ENCODE measurements at regions not wholly inside any gene's neighbourhood (a gene's known extent, or its start where the extent isn't known, plus 50 kb on each side); places are given as distances from the start of the nearest gene placed in this dataset.

DNA sequence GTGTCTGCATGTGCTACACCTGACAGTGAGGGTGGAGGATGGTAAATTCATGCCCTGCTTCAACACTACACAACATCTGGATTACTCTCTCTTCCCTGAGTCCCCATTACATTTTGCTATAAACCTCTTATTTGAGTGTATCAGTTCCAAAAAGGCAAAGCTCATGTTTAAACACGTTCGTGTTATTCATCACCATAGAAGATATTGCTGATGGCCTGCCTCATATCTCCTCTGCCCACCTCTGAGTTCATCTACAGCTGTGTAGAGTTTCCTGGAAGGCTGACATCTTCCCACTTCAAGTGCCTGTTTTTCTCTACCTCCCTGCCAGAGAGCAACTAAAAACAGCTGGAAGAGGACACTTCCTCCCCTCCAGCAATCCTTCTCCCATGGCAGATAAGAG lies 433.2 kb downstream of the ISL1 start:
- TF ChIP-seq, protein P1, sequence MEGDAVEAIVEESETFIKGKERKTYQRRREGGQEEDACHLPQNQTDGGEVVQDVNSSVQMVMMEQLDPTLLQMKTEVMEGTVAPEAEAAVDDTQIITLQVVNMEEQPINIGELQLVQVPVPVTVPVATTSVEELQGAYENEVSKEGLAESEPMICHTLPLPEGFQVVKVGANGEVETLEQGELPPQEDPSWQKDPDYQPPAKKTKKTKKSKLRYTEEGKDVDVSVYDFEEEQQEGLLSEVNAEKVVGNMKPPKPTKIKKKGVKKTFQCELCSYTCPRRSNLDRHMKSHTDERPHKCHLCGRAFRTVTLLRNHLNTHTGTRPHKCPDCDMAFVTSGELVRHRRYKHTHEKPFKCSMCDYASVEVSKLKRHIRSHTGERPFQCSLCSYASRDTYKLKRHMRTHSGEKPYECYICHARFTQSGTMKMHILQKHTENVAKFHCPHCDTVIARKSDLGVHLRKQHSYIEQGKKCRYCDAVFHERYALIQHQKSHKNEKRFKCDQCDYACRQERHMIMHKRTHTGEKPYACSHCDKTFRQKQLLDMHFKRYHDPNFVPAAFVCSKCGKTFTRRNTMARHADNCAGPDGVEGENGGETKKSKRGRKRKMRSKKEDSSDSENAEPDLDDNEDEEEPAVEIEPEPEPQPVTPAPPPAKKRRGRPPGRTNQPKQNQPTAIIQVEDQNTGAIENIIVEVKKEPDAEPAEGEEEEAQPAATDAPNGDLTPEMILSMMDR (conservative IDR thresholded peaks at IDR 0.05 in 1 of 2, IDR thresholded peaks at IDR 0.05 in 1 of 2; ENCODE audit: extremely low read depth in 1 of 2, insufficient read depth in 1 of 2, low read depth in 1 of 2, low read length in 2 of 2): no peak
- no peak for TF ChIP-seq EZH2 (IDR thresholded peaks at IDR 0.05; ENCODE audit: borderline replicate concordance, low read length)
